Amygdala (tissue), 56 donors: ENCODE measurements at regions not wholly inside any gene's neighbourhood (a gene's known extent, or its start where the extent isn't known, plus 50 kb on each side); places are given as distances from the start of the nearest gene placed in this dataset.
A peak's percentile ranks its signal among the peaks of the same experiment; 100 is the strongest.

Source experiments
- DNase-seq, 56 donors: peaks; one replicate each; lab custom pipeline; 2025; lab: John Stamatoyannopoulos, UW

DNA sequence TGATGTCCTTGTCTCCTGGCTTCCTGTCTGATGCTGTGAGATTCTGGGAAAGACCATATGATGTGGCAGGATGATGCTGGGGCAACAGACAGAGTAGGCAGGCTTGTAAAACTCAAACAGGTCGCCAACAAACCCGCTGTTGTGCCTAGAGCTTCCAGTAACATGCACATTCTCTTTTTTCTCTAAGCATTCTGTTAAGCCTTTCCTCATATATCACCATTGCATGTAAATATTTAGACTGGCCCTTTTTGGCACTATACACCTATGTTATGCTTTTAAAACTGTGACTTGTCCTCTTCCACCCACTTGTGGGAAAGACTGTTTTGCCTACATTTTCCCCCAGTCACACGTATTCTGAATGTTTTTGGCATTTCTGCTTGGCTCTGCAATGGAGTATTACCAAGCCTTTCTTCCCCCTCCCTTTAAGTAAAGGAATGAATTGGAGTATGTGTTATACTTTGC, 250.4 kb upstream of the TANK start:
- DNase-seq, result no peak

GRCh38 chr2:160910681-160911080, 249.5 kb upstream of the TANK start:
- no peak for DNase-seq

- no peak for DNase-seq
Observed at GRCh38 chr2:160911258-160911657, 249.0 kb upstream of the TANK start.

GRCh38 chr2:160912276-160912675, 248.0 kb upstream of the TANK start:
- DNase-seq, result no peak

GRCh38 chr2:160913323-160913722, 246.9 kb upstream of the TANK start:
- no peak for DNase-seq

GRCh38 chr2:160914217-160914616, 246.0 kb upstream of the TANK start:
- DNase-seq, result no peak

GRCh38 chr2:160916300-160916699, 243.9 kb upstream of the TANK start:
- DNase-seq, result no peak

DNA sequence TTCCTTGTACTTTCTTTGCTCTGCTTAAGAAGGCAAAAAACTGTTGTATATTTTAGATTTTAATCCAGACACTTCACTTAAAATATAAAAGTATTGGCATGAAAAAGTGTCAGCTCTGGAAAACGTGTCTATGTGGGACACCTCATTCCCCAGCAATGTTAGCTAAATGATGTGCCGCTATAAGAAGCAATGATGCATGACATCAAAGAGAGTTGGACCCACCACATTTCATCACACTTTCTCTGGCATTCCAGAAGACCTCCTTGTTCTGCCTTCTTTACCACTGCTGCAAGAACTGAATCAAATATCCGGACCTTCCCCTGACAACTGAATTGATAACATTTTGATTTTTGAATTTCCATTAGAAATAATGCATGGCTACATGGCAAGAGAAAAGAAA, 242.4 kb upstream of the TANK start:
- DNase-seq, result no peak

DNA sequence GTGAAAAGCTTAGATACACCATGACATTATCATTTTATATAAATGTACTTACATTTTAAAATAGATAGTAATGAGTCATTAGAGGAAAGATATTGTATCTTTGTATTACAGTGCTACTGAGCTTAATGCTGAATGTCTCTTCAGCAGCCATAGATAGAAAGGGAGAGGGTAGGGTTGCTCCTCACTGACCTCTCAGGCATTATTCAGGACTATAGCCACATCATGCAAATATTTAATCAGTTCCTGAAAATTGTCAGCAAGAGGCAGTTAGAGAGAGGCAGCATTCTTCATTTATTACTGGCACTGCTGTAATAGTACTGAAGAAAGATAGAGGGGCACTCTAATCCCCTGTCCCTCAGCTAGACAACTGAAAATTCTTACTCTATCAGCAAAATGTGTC, 242.0 kb upstream of the TANK start:
- DNase-seq, result no peak

GRCh38 chr2:160918906-160919503, 241.2 kb upstream of the TANK start:
- DNase-seq, result peak in 11 of 56 donors; percentile 1 to 30 (median 4)

DNA sequence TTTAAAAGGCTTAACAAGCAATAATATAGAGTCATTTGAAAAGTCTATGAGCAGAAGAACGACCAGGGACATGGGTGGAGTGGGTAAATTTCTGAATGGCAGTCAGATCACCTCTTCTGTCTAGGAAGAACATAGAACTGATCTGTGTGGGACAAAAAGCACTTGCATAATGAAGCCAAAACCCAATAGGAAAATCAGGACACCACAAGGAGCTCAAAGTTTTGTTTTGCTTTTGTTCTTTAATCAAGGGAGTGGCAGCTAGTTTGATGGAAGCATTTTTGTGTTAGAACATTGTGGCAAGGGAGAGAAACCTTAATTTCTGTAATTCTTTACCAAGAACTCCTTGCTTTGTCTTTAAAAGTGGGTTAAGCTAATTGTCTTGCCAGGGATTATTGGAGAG, 240.2 kb upstream of the TANK start:
- no peak for DNase-seq

GRCh38 chr2:160920791-160921303, 239.4 kb upstream of the TANK start:
- DNase-seq, result no peak

DNA sequence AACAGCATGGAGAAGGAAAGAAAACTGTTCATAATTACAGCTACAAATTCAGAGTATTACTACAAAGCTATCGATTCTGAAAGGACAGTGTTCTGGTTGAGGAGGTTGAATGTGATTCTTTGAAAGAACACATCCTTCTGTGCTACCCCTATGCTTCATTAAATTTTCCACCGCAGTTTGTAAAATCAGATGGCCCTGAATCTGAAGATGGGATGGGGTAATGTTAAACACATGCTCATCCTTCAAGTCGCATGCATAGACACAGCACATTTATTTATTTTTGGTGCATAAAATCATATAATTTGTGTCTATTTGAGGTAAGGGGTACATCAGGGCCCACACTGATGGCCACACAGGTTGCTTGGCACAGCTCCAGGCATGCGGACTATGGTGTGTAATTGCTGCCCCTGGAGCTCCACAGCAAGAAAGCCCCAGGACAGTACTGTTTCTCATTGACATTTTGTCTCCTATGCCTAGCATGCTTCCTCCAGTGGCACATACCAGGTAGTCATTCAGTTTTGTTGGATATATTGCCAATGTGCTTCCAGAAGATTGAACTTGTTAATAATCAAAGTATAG, 238.8 kb upstream of the TANK start:
- no peak for DNase-seq

GRCh38 chr2:160924936-160925353, 235.3 kb upstream of the TANK start:
- DNase-seq, result no peak

GRCh38 chr2:160925956-160926355, 234.3 kb upstream of the TANK start:
- DNase-seq, result no peak

DNA sequence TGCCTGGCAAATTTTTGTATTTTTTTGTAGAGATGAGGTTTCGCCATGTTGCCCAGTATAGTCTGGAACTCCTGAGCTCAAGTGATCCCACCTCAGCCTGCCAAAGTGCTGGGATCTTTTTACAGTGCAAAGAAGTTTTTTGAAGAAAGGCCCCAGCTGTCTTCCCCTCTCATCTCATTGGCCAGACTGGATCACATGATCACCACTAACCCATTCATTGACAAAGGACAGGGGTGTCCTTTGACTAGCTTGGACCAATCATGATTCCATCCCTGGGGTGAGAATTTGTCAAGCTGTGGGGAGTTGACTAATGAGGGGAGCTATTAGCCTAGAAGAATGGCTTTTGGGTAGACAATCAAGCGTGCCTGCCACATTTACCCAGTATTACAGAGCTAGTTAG, 232.9 kb upstream of the TANK start:
- DNase-seq, result no peak

DNA sequence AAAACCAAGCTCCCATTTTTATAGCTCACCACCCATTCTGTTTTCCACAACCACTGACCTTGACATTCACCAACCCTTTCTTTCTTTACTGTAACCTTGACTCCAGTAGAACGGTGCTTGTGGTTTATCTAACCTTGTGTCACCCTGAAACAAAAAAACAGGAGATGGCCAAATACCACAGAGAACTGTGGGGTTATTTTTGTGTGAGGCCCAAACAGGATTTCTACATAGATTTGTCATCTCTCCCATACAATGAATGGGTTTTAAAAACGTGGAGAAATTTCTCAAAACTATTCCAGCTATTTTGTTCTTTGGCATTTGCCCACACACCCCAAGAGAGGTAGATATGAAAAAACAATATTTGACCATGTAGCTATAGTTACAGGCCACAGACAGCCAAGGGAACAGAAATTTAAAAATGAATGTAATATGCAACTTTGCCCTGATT, 231.3 kb upstream of the TANK start:
- no peak for DNase-seq

DNA sequence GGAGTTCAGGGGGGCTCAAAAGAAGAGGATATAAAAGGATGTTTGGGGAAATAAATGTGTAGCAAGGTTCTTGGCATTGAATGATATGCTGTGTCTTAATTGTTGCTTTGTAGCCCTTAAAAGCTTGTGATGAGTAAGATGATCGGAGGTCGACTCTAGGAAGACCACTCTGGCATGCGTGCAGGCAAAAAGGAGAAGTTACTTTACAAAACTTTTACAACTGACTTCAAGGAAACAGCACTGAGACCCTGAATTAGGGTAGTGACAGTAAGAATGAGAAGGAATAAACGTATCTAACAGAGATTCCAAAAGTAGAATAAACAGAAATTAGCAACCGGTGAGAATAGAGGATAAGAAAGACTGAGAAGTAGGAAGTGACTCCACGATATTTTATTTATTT, 228.7 kb upstream of the TANK start:
- no peak for DNase-seq

- DNase-seq, result no peak
Observed at GRCh38 chr2:160932960-160933359, 227.3 kb upstream of the TANK start.

DNA sequence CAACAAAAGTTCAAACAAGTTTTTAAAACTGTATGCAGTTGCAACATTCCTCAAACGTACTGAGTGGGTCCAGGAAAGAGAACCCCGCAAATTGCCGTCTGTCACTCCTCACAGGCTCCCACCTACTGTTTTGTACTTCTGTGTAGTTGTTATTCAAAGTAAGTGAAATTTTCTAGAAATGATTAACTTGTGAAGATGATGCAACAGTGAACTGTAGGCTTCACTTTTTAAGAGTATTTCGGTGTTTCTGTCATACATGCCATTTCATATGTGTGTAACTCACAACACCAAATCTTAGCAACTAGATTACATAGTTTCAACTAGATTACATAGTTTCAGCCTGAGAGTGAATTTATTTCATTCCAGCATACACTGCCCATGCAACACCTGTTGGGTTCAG, 226.0 kb upstream of the TANK start:
- no peak for DNase-seq

DNA sequence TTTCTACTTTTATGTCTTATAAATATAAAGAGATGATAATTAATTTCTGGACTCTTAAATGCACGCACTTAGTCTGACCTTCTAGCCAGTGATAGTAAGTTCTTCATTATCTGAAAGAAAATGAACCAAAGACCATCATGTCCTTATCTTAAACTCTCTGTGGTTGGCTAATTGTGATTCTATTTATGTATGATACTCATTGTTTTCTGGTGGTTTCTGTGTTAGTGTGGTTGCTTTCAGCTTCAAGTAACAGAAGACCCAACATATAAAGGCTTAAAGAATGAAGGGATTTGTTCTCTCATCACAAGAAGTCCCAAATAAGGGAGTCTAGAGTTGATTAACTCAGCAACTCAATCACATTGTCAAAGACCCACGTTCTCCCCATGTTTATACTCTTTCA, 225.2 kb upstream of the TANK start:
- DNase-seq, result no peak

GRCh38 chr2:160936044-160936806, 224.0 kb upstream of the TANK start:
- DNase-seq, result no peak
